ELF-1 (cell line): ENCODE measurements at regions not wholly inside any gene's neighbourhood (a gene's known extent, or its start where the extent isn't known, plus 50 kb on each side); places are given as distances from the start of the nearest gene placed in this dataset.

Experiments
- DNase-seq: peaks from one replicate; pipeline ENCODE4 v3.0.0-alpha.2; 2016; ENCODE audit warnings: low read depth, low spot score

GRCh38 chr21:43274022-43274945 is 105.5 kb downstream of the CRYAA start:
- no peak for DNase-seq

- DNase-seq = peak; percentile 68
These were observed 104.9 kb downstream of the CRYAA start for GRCh38 chr21:43273708-43274021.

- no peak for DNase-seq
These were observed 104.4 kb downstream of the CRYAA start for GRCh38 chr21:43273016-43273707.

GRCh38 chr21:43272591-43272990 is 103.8 kb downstream of the CRYAA start:
- DNase-seq = no peak

GRCh38 chr21:43271452-43272020 is 102.7 kb downstream of the CRYAA start:
- no peak for DNase-seq

GRCh38 chr21:43270800-43271301 is 102.0 kb downstream of the CRYAA start:
- no peak for DNase-seq

GRCh38 chr21:43269957-43270705 is 101.3 kb downstream of the CRYAA start:
- no peak for DNase-seq

GRCh38 chr21:43269440-43269839 is 100.6 kb downstream of the CRYAA start:
- peak; percentile 73 for DNase-seq

- DNase-seq = no peak
These were observed 100.0 kb downstream of the CRYAA start for GRCh38 chr21:43268804-43269186.

GRCh38 chr21:43268086-43268803 is 99.4 kb downstream of the CRYAA start:
- no peak for DNase-seq

GRCh38 chr21:43267391-43268085 is 98.7 kb downstream of the CRYAA start:
- no peak for DNase-seq

- DNase-seq = no peak
These were observed 97.7 kb downstream of the CRYAA start for GRCh38 chr21:43266534-43266933.

GRCh38 chr21:43262427-43262826 is 93.6 kb downstream of the CRYAA start:
- no peak for DNase-seq
